ENCODE measurements at regions not wholly inside any gene's neighbourhood (a gene's known extent, or its start where the extent isn't known, plus 50 kb on each side); places are given as distances from the start of the nearest gene placed in this dataset.
"Not testable (repeated sequence)": the region's sequence is repeated elsewhere in the genome, so short reads cannot be mapped to it uniquely, and the experiment has no call there.

DNA sequence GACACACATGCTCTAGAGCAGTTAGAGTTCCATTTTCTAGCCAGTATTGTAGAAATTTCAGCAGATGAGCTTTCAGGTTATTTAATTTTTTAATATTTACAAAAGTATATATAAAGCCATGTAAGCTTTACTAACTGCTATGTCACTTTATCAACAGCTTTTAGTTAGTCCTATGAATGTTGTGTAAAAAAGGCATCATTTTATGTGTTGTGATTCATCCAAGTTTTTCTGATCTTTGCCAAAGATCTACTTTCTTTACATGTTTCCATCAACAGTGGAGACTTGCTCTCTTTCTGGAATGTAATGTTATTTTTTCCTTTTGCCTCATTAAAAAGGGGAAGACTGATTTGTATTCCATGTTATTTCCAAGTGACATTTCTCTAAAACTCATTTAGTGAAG is 125.2 kb upstream of the TFPI start:
- no peak for DNase-seq (ENCODE audit: low read depth in 3 of 3, low spot score in 2 of 3)

DNA sequence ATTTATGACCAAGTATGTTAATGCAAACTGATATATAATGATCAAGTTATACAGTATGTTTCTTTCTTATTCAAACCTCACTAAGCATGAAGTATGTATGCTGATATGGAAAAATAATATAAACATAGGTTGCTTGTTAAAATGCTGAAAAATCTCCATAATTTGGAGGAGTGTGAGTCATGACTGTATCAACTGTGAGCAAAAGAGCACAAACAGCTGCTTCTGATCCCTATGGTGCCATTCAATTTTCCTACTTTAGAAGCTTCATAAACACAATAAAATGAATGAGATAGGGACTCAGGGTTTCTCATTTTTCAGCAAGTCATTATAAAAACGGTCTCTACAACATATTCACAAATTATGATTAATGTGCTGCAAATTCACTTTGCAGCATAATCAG is 129.9 kb upstream of the TFPI start:
- DNase-seq (ENCODE audit: low read depth in 3 of 3, low spot score in 2 of 3) = no peak

DNA sequence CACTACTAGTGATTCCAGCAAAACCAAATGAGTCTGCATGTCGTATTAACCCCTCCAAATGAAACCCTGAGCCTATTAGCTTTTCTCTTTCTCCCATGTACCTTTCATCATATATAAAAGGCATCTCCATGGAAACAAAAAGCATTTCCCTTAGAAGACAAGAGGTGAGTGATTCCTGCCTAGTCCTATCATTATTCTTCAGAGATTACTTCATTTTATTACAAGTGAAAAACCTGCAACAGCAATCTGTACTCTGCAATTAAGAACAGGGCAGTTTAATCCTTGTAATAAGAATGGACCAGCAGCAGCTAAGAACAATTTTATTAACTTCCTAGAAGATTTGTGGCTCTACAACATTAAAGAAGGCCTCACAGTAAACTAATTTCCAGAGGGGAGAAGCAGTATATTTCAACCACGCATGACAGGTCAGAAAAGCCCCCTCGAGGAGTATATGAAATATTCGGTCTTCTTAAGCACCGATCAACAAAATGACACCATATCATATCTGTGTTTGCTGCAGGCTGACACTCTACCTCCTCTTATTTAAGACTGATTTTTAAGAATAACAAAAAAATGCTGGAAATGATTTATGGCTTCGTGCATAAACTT is 132.3 kb upstream of the TFPI start:
- no peak for DNase-seq (ENCODE audit: low read depth in 3 of 3, low spot score in 2 of 3)

DNA sequence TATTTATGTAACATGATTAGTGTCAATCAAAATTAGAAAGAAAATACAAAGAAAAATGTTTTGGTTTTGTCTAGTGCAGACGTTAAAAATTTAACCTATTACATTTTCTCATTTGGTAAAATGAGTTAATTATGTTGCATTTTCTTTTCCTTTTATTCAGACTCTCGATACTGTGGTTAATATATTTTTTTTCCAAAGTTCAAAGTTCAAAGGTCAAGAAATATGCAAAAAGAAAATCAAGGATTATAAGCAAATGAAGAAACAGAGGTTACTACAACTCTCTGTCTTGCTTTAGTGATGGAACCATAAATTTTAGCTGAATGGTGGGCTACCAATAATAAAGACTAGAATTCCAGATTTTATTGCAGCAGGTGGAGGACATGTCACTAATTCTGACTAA is 133.3 kb upstream of the TFPI start:
- no peak for DNase-seq (ENCODE audit: low read depth in 3 of 3, low spot score in 2 of 3)

DNA sequence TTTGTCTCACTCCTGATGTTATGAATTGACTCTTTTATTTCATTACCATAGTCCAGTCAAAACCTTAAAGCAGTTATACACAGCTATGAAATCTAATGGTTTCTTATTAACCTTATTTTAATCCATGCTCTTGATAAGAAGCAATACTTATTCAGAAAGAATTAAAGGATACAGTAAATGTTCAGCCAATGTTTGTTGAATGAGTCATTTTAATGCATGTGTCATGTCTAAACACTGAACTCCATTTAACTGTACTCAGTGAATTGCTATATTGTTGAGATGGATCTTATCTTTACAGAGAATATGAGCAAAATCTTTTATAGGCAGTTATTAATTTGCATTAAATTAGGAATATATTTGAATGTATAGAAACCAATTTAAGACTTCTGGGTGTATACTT is 135.1 kb upstream of the TFPI start:
- DNase-seq (ENCODE audit: low read depth in 3 of 3, low spot score in 2 of 3) = no peak

DNA sequence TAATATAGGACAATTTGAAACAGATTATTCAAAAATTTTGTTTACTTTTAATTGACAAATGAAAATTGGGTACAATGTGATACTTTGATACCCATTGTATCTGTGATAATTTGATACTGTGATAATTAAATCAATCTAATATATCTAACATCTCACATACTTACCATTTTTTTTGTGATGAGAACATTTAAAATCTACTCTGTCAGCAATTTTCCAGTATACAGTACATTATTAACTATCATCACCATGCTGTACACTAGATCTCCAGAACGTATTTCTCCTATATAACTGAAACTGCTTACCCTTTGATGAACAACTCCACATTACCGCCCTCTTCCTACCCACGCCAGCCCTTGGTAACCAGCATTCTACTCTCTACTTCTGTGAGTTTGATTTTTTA is 139.7 kb upstream of the TFPI start:
- no peak for DNase-seq (ENCODE audit: low read depth in 3 of 3, low spot score in 2 of 3)

DNA sequence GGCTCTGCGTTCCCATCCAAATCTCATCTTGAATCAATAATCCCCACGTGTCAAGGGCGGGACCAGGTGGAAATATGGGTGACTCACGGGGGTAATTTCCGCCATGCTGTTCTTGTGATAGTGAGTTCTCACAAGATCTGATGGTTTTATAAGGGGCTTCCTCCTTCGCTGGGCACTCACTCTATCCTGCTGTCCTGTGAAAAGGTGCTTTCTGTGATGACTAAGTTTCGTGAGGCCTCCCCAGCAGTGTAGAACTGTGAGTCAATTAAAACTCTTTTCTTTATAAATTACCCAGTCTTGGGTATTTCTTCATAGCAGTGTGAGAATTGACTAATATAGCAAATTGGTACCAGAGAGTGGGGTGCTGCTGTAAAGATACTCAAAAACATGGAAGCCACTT is 142.4 kb upstream of the TFPI start:
- not testable (repeated sequence) for DNase-seq (ENCODE audit: low read depth in 3 of 3, low spot score in 2 of 3)

DNA sequence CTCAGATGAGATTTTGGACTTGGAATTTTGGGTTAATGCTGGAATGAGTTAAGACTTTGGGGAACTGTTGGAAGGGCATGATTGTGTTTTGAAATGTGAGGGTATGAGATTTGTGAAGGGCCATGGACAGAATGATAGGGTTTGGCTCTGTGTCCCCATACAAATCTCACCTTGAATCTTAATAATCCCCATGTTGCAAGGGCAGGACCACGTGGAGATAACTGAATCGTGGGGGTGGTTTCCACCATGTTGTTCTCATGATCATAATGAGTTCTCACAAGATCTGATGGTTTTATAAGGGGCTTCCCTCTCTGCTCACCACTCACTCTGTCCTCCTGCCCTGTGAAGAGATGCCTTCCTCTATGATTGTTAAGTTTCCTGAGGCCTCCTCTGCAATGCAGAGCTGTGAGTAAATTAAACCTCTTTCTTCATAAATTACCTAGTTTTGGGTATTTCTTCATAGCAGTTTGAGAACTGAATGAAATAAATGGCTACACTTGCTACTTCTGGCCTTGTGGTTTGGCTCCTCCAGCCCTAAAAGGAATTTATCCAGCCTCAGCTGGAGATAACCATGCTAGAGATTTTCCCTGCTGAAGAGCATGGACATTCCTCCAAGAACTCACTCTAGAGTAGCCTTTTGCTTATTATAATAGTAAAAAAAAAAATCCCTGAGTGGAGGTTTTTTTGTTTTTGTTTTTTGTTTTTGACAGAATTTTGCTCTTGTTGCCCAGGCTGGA is 144.3 kb upstream of the TFPI start:
- no peak for DNase-seq (ENCODE audit: low read depth in 3 of 3, low spot score in 2 of 3)

DNA sequence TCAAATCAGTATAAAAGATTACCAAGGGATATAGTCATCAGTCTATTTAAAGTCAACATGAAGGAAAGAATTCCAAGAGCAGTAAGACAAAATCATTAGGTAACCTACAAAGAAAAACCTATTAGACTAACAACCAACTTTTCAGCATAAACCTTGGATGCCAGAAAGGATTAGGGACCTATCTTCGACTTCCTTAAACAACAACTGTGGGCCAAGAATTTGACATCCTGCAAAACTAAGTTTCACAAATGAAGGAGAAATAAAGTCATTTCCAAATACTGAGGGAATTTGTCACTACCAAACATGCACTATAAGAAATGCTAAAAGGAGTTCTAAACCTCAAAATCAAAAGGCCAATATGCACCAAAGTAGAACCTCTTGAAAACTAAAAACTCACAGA is 147.9 kb upstream of the TFPI start:
- DNase-seq (ENCODE audit: low read depth in 3 of 3, low spot score in 2 of 3) = no peak

DNA sequence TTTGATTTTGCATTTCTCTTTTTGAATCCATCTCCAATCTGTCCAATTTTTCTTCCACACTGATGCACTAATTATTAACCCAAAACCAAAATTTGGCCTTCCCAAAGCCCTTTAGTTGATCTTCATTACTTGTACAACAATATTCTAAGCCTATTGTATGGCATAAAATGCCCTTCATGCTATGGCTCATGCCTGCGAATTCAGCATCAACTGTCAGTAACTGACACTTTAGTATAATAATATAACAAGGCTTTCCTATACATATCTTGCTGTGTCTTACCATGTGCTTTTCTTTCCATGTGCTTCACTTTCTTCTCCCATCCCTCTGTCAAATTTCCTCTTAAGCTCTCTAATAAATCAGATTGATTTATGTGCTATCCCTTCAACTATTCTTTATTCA is 154.0 kb upstream of the TFPI start:
- DNase-seq (ENCODE audit: low read depth in 3 of 3, low spot score in 2 of 3) = no peak

DNA sequence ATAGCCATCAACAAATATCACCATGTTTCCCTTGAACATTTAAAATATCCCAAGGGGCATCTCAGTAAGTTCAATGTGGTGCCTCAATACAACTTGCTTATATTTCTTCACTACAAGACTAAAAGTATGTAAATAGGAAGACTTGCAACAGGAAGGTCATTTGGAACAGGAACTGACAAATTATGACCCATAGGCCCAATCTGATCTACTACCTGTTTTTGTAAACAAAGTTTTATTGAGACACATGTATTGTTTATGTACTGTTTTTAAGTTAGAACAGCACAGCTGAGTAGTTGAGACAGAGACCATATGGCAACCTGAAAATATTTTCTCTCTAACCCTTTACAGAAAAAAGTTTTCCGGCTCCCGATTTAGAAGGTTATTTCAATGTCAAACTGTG is 154.8 kb upstream of the TFPI start:
- DNase-seq (ENCODE audit: low read depth in 3 of 3, low spot score in 2 of 3) = no peak

DNA sequence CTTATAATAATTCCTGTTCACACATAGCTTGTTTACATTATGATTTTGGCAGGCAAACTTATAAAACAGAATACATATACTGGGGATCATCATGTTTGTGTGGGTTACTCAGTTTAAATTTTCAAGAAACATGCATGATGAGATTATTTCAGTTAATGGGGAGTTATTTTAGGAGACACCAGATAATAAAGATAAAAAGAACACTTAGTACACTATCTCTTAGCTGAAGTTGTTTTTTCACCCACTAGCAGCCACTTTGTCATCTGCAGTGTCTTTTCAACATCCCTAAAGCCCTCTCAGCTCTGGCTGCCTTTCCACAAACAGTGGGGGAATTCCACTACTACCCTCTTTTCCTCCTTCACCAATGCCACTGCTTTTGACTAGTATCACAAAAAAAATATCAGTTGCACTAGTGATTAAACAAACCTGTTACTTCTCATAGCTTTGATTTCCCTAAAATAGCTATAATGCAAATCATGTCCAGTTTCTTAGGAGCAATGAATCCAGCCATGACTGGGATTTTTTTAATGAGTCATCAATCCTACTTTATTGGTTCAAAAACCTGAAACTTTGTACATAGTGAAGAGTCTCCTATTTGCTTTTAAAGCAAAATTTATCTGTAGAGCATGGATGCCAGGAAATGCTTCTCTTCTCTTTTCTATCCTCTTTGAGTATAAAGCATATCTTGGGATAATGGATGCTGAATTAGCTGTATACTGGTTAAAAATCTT is 156.7 kb upstream of the TFPI start:
- no peak for DNase-seq (ENCODE audit: low read depth in 3 of 3, low spot score in 2 of 3)

DNA sequence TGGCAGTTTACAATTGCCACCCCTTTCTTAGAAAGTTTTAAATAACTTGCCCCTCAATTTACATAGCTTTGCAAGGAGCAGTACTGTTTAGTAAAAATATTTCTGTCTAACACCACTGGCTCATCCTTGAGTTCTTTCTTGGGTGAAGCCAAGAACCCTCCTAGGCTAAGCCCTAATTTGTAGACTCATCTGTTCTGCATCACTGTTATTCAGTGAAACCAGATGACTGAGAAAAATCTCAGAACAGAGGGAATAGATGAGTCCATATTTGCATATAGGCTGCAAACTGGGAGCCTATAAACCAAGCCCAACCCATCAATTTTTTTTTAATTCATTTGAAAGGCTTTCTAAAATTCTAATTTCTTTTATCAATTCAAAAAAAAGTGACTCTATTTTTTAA is 161.4 kb upstream of the TFPI start:
- no peak for DNase-seq (ENCODE audit: low read depth in 3 of 3, low spot score in 2 of 3)

DNA sequence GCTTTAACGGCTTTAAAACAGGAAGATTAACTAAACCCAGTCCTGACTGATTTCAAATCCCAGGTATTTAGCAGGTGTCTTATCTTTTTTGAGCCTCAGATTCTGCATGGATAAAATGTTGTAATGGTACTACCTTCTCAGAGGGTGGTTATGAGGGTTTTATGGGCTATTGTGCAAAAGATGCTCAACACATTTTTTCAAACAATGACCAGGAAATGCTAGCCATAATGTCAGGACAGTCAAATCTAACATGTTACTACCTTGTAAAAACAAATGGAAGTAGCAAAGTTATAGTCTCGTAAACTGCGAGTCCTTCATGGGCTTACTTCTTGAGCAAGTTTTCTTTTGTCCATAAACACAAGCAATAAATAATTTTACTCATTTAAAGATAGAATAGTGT is 162.1 kb upstream of the TFPI start:
- no peak for DNase-seq (ENCODE audit: low read depth in 3 of 3, low spot score in 2 of 3)

DNA sequence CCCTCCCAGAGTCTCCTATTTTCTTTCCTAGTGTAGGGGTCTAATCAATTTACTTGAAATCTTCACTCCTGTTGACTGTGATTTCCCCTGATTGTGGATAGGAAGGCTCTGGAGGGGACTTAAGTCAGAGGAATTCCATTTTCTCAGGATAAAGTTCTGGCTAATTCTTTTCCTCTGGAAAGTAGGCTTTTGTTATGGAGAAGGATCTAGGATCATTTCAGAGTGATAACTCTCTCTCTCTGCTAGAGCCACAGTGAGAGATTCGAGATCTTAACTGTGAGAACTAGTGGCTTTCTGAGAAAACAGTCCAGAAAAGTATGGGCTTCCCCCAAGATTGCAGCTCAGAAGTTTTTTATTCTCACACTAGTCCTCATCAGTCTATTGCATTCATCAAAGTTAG is 163.9 kb upstream of the TFPI start:
- DNase-seq (ENCODE audit: low read depth in 3 of 3, low spot score in 2 of 3) = no peak

DNA sequence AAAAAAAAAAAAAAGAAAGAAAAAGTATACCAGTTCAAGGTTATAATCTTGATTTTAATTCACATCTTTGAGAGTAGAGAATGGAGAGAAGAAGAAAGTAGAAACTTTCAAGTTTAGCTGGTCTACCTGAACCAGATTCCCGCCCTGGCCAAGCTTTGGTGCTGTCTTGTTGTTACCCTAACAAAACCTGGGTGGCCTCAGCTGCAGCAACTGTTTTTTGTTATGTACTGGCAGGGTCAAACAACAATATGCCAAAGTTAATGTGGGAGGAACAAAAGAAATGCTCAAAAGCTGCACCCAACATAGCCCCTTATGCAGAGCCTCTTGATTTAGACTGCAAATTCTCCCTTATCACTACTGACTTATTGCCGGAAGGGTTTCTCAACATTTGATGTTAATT is 165.3 kb upstream of the TFPI start:
- no peak for DNase-seq (ENCODE audit: low read depth in 3 of 3, low spot score in 2 of 3)

DNA sequence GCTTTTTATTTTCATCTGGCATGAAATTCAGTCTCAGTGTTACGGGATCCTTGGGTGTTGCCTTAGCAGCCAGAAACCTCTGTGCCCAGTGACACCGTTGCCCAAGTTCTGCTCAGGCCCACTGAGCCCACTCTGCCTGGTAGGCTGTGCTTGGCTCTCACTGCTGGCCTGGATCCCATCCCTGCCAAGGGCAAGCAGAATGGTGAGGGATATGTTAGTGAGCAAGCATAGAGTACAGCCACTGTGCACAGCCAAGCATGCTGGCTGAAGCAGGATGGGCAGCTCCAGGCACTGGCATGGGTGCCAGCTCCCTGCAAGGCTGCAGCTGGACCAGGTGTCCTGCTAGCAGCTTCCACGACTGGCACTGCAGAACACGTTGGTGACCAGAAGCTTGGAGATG is 194.7 kb upstream of the TFPI start:
- no peak for DNase-seq (ENCODE audit: low read depth in 3 of 3, low spot score in 2 of 3)

DNA sequence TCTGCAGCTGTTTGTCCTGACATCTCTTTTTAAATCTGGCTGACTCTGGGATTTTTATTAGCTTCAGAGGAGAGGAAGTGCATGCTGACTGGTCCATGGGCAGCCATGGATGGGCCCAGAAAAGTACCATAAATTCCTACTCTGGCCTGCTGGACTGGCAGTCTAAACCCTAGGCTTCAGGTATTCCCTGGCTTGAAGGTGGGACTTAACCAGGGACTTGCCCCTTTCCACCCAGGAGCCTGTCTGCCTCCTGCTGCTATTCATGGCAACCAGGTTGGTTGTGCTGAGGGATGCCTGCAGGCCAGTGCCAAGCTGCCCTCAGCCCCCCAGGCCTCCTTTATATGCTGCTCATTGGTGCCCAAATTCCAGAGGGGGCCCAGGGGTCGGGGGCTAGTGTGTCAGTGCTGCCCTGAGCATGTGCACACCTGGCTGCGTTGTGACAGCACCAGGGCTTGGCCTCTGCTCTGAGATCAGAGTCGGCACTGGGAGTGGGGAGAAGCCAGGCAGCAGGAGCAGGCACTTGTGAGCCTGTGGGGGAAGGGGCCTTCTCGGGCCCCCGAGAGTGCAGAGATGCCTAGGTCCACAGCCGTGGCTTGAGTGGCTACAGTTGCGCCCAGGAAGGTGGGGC is 195.7 kb upstream of the TFPI start:
- DNase-seq (ENCODE audit: low read depth in 3 of 3, low spot score in 2 of 3) = no peak

DNA sequence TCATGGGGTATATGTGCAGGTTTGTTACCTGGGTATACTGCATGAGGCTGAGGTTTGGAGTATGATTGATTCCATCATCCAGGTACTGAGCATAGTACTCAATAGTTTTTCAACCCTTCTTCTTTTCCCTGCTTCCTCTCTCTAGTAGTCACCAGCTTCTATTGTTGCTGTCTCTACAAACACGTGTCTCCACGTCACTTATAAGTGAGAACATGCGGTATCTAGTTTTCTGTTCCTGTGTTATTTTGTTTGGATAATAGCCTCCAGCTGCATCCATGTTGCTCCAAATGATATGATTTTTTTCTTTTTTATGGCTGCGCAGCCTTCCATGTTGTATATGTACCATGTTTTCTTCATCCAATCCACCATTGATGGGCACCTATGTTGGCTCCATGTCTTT is 214.8 kb upstream of the TFPI start:
- no peak for DNase-seq (ENCODE audit: low read depth in 3 of 3, low spot score in 2 of 3)

DNA sequence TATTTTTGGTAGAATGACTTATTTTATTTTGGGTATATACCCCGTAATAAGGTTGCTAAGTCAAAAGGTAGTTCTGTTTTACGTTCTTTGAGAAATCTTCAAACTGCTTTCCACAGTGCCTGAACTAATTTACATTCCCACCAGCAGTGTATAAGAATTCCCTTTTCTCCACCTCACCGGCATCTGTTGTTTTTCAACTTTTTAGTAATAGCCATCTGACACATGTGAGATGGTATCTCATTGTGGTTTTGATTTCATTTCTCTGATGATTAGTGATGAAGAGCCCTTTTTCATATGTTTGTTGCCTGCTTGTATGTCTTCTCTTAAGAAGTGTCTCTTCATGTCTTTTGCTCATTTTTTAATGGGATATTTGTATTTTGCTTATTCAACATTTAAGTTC is 215.2 kb upstream of the TFPI start:
- no peak for DNase-seq (ENCODE audit: low read depth in 3 of 3, low spot score in 2 of 3)

DNA sequence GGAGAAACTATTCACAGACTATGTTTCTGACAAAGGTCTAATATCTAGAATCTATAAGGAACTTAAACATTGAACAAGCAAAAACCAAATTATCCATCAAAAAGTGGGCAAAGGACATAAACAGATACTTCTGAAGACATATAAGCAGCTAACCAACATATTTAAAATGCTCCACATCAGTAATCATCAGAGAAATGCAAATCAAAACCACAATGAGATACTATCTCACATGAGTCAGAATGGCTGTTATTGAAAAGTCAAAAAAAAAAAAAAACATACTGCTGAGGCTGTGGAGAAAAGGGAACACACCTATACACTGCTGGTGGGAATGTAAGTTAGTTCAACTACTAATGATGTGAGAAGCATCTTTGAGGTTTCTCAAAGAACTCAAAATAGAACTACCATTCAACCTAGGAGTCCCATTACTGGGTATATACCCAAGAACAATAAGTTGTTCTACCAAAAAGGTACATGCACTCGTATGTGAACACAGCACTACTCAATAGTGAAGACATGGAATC is 220.4 kb upstream of the TFPI start:
- DNase-seq (ENCODE audit: low read depth in 3 of 3, low spot score in 2 of 3) = no peak

DNA sequence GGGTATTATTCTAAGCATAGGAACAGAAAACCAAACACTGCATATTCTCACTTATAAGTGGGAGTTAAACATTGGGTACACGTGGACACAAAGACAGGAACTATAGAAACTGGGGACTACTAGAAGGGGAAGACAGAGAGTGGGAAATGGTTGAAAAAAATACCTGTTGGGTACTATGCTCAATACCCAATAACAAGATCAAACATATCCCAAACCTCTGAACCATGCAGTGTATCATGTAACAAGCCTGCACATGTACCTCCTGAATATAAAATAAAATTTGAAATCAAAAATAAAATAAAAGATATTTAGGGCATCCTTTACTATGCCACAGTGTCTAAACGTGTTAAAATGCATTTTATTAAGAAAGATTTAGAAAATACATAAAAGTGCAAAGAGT is 221.0 kb upstream of the TFPI start:
- DNase-seq (ENCODE audit: low read depth in 3 of 3, low spot score in 2 of 3) = no peak

Data from right renal cortex interstitium (tissue), 3 donors.